ENCODE measurements at regions not wholly inside any gene's neighbourhood (a gene's known extent, or its start where the extent isn't known, plus 50 kb on each side); places are given as distances from the start of the nearest gene placed in this dataset.
A peak's percentile ranks its signal among the peaks of the same experiment; 100 is the strongest.

GRCh38 chr13:106382534-106382933 lies 152.9 kb downstream of the EFNB2 start:
- Histone ChIP-seq H3K36me3 (no peaks in the 10 kb centered on the region), H3K4me1 (peaks cover 0 to 3% (median 0%) of the 10 kb centered on the region in 4 donors), H3K4me3 (no peak overlapping the region), H3K9me3 (no peaks in the 10 kb centered on the region), H3K27me3 (no peaks in the 10 kb centered on the region), H3K27ac (no peak overlapping the region)
- TF ChIP-seq POLR2A (IDR thresholded peaks at IDR 0.05) (no peak), CTCF (IDR thresholded peaks at IDR 0.05) (no peak), POLR2AphosphoS5 (IDR thresholded peaks at IDR 0.05) (no peak), EP300 (IDR thresholded peaks at IDR 0.05) (no peak)
- no peak for DNase-seq
- intact Hi-C loops (cut with DNase I), result no loop called here
- 82 to 86% methylated on average over 5 of the region's 5 CpGs for WGBS, 2 donors

- TF ChIP-seq EP300 (IDR thresholded peaks at IDR 0.05), result no peak
- TF ChIP-seq POLR2AphosphoS5 (IDR thresholded peaks at IDR 0.05), result no peak
- TF ChIP-seq CTCF (IDR thresholded peaks at IDR 0.05), result no peak
- no peak for TF ChIP-seq POLR2A (IDR thresholded peaks at IDR 0.05)
- no peak overlapping the region for H3K27ac ChIP-seq
- no peaks in the 10 kb centered on the region for H3K9me3 ChIP-seq
- H3K27me3 ChIP-seq, result no peaks in the 10 kb centered on the region
- H3K4me3 ChIP-seq, result no peak overlapping the region
- H3K36me3 ChIP-seq, result no peaks in the 10 kb centered on the region
- peaks cover 0 to 3% (median 0%) of the 10 kb centered on the region in 4 donors for H3K4me1 ChIP-seq
- no peak for DNase-seq
- intact Hi-C loops (cut with DNase I), result no loop called here
- WGBS, 2 donors, result 39 to 66% methylated on average over 4 of the region's 4 CpGs
Observed at GRCh38 chr13:106381091-106381490, 154.4 kb downstream of the EFNB2 start.

- no peak for DNase-seq
- Histone ChIP-seq H3K36me3 (no peaks in the 10 kb centered on the region), H3K4me3 (no peak overlapping the region), H3K9me3 (no peaks in the 10 kb centered on the region), H3K27me3 (no peaks in the 10 kb centered on the region), H3K4me1 (peaks cover 0 to 14% (median 12%) of the 10 kb centered on the region in 4 donors), H3K27ac (no peak overlapping the region)
- WGBS, 2 donors, result 90% methylated on average over 7 of the region's 7 CpGs
- intact Hi-C loops (cut with DNase I), result no loop called here
- TF ChIP-seq POLR2A (IDR thresholded peaks at IDR 0.05), result no peak
Observed at GRCh38 chr13:106377931-106378662, 157.4 kb downstream of the EFNB2 start.

GRCh38 chr13:106377341-106377740 lies 158.1 kb downstream of the EFNB2 start:
- no peak for DNase-seq
- Histone ChIP-seq H3K27me3 (no peaks in the 10 kb centered on the region), H3K4me3 (no peak overlapping the region), H3K9me3 (no peaks in the 10 kb centered on the region), H3K27ac (no peak overlapping the region), H3K4me1 (peaks cover 0 to 22% (median 19%) of the 10 kb centered on the region in 4 donors), H3K36me3 (no peaks in the 10 kb centered on the region)
- WGBS, 2 donors, result 86 to 90% methylated on average over 7 of the region's 7 CpGs
- intact Hi-C loops (cut with DNase I), result no loop called here
- no peak for TF ChIP-seq EP300 (IDR thresholded peaks at IDR 0.05)
- no peak for TF ChIP-seq CTCF (IDR thresholded peaks at IDR 0.05)
- TF ChIP-seq POLR2A (IDR thresholded peaks at IDR 0.05), result no peak
- TF ChIP-seq POLR2AphosphoS5 (IDR thresholded peaks at IDR 0.05), result no peak

- TF ChIP-seq CTCF (IDR thresholded peaks at IDR 0.05) (no peak), POLR2A (IDR thresholded peaks at IDR 0.05) (no peak), POLR2AphosphoS5 (IDR thresholded peaks at IDR 0.05) (no peak), EP300 (IDR thresholded peaks at IDR 0.05) (no peak)
- 77 to 81% methylated on average over 21 of the region's 21 CpGs for WGBS, 2 donors
- Histone ChIP-seq H3K27me3 (no peaks in the 10 kb centered on the region), H3K27ac (no peak overlapping the region), H3K4me3 (no peak overlapping the region), H3K36me3 (no peaks in the 10 kb centered on the region), H3K9me3 (no peaks in the 10 kb centered on the region), H3K4me1 (peaks cover 0 to 30% (median 25%) of the 10 kb centered on the region in 4 donors)
- DNase-seq, result peak; percentile 66
- intact Hi-C loops (cut with DNase I), result no loop called here
Observed at GRCh38 chr13:106376401-106377112, 158.9 kb downstream of the EFNB2 start.
